Activated naive CD8-positive, alpha-beta T cell treated with anti-CD3 and anti-CD28 coated beads for 36 hours (primary cell): ENCODE measurements at regions not wholly inside any gene's neighbourhood (a gene's known extent, or its start where the extent isn't known, plus 50 kb on each side); places are given as distances from the start of the nearest gene placed in this dataset.
"Not testable (repeated sequence)": the region's sequence is repeated elsewhere in the genome, so short reads cannot be mapped to it uniquely, and the experiment has no call there.

Experiments used
- DNase-seq: peaks from one replicate; pipeline ENCODE4 v3.0.0; 2021
- H3K27ac Mint-ChIP-seq: one replicate; pipeline ENCODE4 v1.8.0; 2022; ENCODE audit warnings: mild to moderate bottlenecking, moderate library complexity, mixed read lengths
- H3K27me3 Mint-ChIP-seq: one replicate; pipeline ENCODE4 v1.8.0; 2022; ENCODE audit warnings: mild to moderate bottlenecking, mixed read lengths
- H3K36me3 Mint-ChIP-seq: one replicate; pipeline ENCODE4 v1.8.0; 2021; ENCODE audit warnings: mild to moderate bottlenecking, mixed read lengths
- H3K4me1 Mint-ChIP-seq: one replicate; pipeline ENCODE4 v1.8.0; 2021; ENCODE audit warnings: mixed read lengths
- H3K4me3 Mint-ChIP-seq: one replicate; pipeline ENCODE4 v1.8.0; 2022; ENCODE audit warnings: mild to moderate bottlenecking, moderate library complexity, mixed read lengths
- H3K9me3 Mint-ChIP-seq: one replicate; pipeline ENCODE4 v1.8.0; 2022; ENCODE audit warnings: mixed read lengths

DNA sequence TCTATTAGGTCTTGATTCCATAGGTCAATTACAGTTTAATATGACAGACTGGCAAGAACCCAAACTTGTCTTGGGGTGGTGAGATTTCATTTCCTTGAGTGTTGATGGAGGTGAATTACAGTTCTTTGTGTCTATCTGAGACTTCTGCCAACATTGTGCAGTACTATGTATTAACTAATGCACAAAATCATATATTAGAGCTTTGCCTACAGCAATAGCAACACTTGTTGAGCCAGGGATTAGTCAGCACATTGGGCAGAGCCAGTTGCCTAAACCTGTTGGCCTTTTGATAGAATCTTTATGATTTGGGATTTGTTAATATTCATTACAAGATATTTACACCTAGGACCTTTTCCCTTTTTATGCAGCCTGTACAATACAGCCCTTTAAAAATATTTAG lies 135.3 kb upstream of the CENPW start:
- no peaks in the 10 kb centered on the region for H3K4me1 Mint-ChIP-seq
- H3K27ac Mint-ChIP-seq: no peak overlapping the region
- no peak overlapping the region for H3K4me3 Mint-ChIP-seq
- no peak for DNase-seq
- no peaks in the 10 kb centered on the region for H3K27me3 Mint-ChIP-seq
- H3K9me3 Mint-ChIP-seq: no peaks in the 10 kb centered on the region
- peaks cover 3% of the 10 kb centered on the region for H3K36me3 Mint-ChIP-seq

DNA sequence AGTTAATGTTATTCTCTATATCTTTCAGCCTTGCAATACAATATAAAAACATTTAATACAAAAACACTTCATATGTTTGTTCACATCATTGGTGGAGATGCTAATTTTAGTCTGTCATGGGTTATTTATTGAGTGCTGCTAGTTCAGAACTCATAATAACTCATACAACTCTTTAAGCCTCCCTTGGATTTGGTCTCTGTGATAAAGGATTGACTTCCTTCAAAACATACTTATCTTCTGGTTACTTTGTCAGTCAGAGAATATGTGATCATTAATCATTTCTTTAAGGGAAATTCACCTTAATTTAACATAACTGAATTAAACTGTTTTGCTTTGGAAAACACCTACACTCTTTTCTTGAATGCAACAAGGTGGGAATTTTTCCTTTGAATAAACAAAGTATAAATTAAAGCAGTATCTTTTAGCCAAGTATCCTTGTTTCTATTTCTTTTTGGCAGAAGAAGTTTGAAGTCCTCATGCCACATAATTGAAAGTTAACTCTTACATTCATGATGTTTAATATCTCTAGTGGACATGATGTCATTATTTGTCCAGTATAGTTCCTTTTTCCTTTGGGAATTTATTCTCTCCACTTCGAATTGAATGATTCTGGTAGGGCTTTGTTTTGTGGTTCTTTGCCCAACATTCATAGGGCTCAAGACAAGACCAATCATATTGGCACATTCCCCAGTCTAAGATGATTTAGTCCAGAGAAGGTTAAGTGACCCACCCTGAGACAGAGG lies 133.2 kb upstream of the CENPW start:
- Mint-ChIP-seq H3K36me3 (no peaks in the 10 kb centered on the region), H3K4me3 (no peak overlapping the region), H3K27me3 (no peaks in the 10 kb centered on the region), H3K4me1 (no peaks in the 10 kb centered on the region), H3K9me3 (no peaks in the 10 kb centered on the region), H3K27ac (no peak overlapping the region)
- no peak for DNase-seq

DNA sequence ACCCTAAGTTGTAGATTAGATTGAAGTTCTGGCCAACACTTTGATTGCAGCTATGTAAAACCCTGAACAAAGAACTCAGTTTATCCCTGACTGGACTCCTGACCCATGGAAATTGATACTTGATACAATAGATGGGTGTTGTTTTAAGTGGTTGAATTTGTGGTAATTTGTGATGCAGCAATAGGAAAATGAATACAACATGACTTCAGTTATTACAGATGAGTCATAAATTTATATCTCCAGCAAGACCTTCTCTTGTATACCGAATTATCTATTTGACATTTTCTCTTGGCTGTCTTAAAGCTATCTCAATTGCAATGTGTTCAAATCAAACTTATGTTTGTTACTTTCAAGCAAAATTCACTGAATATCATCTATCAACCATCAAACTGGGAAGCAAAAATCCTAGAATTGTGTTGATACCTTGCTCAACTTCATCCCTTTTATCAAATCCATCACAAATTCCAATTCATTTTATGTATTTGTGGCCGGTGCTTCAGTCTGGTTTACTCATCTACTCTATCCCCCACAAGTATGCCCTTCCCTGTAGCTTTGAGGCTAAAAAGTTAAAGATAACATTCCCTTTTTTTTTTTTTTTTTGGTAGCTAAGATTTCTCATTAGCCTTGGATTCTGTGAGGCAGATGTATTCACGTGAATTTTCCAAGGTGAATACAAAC lies 129.4 kb upstream of the CENPW start:
- H3K9me3 Mint-ChIP-seq: no peaks in the 10 kb centered on the region
- no peak overlapping the region for H3K27ac Mint-ChIP-seq
- H3K36me3 Mint-ChIP-seq: no peaks in the 10 kb centered on the region
- H3K4me1 Mint-ChIP-seq: no peaks in the 10 kb centered on the region
- no peak for DNase-seq
- H3K4me3 Mint-ChIP-seq: no peak overlapping the region
- no peaks in the 10 kb centered on the region for H3K27me3 Mint-ChIP-seq

GRCh38 chr6:126217497-126217896 lies 122.4 kb upstream of the CENPW start:
- Mint-ChIP-seq H3K4me3 (no peak overlapping the region), H3K9me3 (peaks cover 3% of the 10 kb centered on the region)

GRCh38 chr6:126220901-126221300 lies 119.0 kb upstream of the CENPW start:
- not testable (repeated sequence) for H3K9me3 Mint-ChIP-seq, H3K27ac Mint-ChIP-seq, H3K36me3 Mint-ChIP-seq, DNase-seq, H3K27me3 Mint-ChIP-seq, H3K4me3 Mint-ChIP-seq, H3K4me1 Mint-ChIP-seq

More at GRCh38 chr6:126217497-126217896, 122.4 kb upstream of the CENPW start:
- DNase-seq: no peak
- H3K4me1 Mint-ChIP-seq: no peaks in the 10 kb centered on the region
- peaks cover 6% of the 10 kb centered on the region for H3K36me3 Mint-ChIP-seq
- H3K27me3 Mint-ChIP-seq: no peaks in the 10 kb centered on the region
- H3K27ac Mint-ChIP-seq: no peak overlapping the region

DNA sequence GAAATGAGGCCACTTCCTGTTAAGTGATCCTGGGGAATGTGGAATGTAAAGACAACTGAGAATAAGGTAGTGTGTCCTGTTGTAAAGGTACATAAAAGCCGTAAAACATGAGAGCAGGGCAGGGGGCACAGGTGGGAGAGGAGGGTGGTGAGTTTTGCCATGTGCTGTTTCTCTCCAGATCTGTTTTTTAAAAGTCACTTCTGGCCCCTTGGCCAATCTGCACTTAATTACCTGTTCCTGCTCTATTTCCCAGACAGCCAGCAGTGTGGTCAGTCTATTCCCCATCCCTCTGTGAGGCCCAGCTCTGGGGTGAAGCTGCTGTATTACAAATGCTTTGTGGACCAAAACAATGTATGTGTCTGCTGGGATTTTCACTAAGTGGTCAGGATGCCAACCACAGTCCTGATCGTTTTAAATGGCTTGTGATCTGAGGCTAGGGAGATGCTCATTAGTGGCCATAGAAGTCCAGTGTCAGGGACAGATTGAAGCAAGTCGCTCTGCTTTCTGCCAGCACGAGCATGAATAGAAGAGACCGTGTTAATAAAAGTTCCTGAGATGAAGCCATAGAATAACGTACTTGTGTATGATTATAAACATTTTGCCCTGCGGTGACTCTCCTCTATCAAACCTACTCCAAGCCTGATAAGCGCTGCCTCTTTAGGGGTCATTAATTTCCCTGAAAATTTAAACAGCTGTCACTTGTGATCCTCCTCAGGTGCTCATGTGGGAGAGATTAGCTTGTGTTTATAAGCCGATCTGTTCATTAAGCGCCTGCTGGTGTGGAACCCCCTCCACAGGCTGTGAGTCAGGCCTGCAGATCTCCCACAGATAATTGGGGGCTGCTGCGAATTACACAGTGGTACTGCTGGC lies 111.8 kb upstream of the CENPW start:
- peaks cover 2% of the 10 kb centered on the region for H3K36me3 Mint-ChIP-seq

GRCh38 chr6:126232671-126233070 lies 107.2 kb upstream of the CENPW start:
- no peak for DNase-seq
- no peaks in the 10 kb centered on the region for H3K27me3 Mint-ChIP-seq
- H3K27ac Mint-ChIP-seq: no peak overlapping the region
- no peaks in the 10 kb centered on the region for H3K9me3 Mint-ChIP-seq
- no peak overlapping the region for H3K4me3 Mint-ChIP-seq
- H3K4me1 Mint-ChIP-seq: no peaks in the 10 kb centered on the region
- H3K36me3 Mint-ChIP-seq: no peaks in the 10 kb centered on the region

More for the DNA sequence above, 111.8 kb upstream of the CENPW start:
- Mint-ChIP-seq H3K27ac (no peak overlapping the region), H3K9me3 (no peaks in the 10 kb centered on the region), H3K4me3 (no peak overlapping the region), H3K4me1 (no peaks in the 10 kb centered on the region), H3K27me3 (no peaks in the 10 kb centered on the region)
- DNase-seq: no peak

DNA sequence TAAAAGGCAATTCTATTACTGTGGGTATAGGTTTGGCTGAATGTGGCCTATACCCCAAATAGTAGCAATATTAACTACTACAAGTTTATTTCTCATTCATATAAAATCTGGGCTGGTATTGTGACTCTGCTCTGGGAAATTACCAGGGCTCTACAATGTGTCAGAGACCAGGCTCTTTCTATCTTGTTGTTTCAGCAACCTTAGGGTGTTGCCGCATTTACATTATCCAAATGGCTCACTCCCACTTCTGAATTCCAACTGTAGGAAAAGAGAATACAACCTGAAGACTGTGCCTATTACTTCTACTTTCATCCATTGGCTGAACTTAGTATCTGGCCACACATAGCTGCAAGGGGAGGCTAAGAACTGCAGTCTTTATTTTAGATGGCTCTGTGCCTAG lies 106.7 kb upstream of the CENPW start:
- no peaks in the 10 kb centered on the region for H3K27me3 Mint-ChIP-seq
- no peak overlapping the region for H3K27ac Mint-ChIP-seq
- peaks cover 2% of the 10 kb centered on the region for H3K36me3 Mint-ChIP-seq
- H3K4me1 Mint-ChIP-seq: no peaks in the 10 kb centered on the region
- no peaks in the 10 kb centered on the region for H3K9me3 Mint-ChIP-seq
- no peak for DNase-seq
- no peak overlapping the region for H3K4me3 Mint-ChIP-seq

DNA sequence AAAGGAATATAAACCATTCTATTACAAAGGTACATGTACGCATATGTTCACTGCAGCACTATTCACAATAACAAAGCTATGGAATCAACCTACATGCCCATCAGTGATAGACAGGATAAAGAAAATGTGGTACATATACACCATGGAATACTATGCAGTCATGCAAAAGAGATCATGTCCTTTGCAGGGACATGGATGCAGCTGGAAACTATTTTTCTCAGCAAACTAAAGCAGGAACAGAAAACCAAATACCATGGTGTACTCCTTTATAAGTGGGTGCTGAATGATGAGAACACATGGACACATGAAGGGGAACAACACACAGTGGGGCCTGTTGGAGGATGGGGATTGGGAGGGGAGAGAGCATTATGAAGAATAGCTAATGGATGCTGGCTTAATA lies 104.6 kb upstream of the CENPW start:
- no peak for DNase-seq
- no peak overlapping the region for H3K4me3 Mint-ChIP-seq
- no peaks in the 10 kb centered on the region for H3K27me3 Mint-ChIP-seq
- H3K36me3 Mint-ChIP-seq: peaks cover 10% of the 10 kb centered on the region
- peaks cover 4% of the 10 kb centered on the region for H3K9me3 Mint-ChIP-seq
- no peak overlapping the region for H3K27ac Mint-ChIP-seq
- no peaks in the 10 kb centered on the region for H3K4me1 Mint-ChIP-seq

GRCh38 chr6:126245077-126245476 lies 94.8 kb upstream of the CENPW start:
- DNase-seq: no peak
- Mint-ChIP-seq H3K4me3 (no peak overlapping the region), H3K27ac (no peak overlapping the region)

DNA sequence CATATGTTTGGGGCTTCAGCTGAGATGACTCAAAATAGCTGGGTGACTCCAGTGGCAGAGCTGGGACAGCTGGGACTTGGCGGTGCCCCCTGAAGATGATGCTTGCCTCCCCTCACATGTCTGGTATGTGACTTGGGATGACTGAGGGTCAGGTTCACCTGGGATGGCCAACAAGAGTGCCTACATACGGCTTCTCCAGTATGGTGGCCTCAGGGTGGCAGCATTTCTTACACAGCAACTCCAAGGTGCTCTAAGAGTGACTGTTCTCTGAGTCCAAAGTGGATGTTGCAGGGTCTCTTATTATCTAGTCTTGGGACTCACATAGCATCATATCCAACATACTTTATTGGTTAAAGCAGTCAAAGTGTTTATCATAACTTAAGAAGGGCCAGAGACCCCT lies 87.8 kb upstream of the CENPW start:
- Mint-ChIP-seq H3K27ac (no peak overlapping the region), H3K4me3 (no peak overlapping the region), H3K36me3 (no peaks in the 10 kb centered on the region), H3K4me1 (no peaks in the 10 kb centered on the region), H3K27me3 (no peaks in the 10 kb centered on the region), H3K9me3 (peaks cover 3% of the 10 kb centered on the region)
- DNase-seq: no peak

More at GRCh38 chr6:126245077-126245476, 94.8 kb upstream of the CENPW start:
- Mint-ChIP-seq H3K9me3 (peaks cover 3% of the 10 kb centered on the region), H3K4me1 (no peaks in the 10 kb centered on the region), H3K27me3 (no peaks in the 10 kb centered on the region), H3K36me3 (peaks cover 7% of the 10 kb centered on the region)

GRCh38 chr6:126253431-126253830 lies 86.5 kb upstream of the CENPW start:
- H3K4me3 Mint-ChIP-seq: no peak overlapping the region
- H3K27ac Mint-ChIP-seq: no peak overlapping the region
- H3K4me1 Mint-ChIP-seq: no peaks in the 10 kb centered on the region
- DNase-seq: no peak
- peaks cover 7% of the 10 kb centered on the region for H3K36me3 Mint-ChIP-seq
- H3K9me3 Mint-ChIP-seq: peaks cover 4% of the 10 kb centered on the region
- H3K27me3 Mint-ChIP-seq: no peaks in the 10 kb centered on the region

DNA sequence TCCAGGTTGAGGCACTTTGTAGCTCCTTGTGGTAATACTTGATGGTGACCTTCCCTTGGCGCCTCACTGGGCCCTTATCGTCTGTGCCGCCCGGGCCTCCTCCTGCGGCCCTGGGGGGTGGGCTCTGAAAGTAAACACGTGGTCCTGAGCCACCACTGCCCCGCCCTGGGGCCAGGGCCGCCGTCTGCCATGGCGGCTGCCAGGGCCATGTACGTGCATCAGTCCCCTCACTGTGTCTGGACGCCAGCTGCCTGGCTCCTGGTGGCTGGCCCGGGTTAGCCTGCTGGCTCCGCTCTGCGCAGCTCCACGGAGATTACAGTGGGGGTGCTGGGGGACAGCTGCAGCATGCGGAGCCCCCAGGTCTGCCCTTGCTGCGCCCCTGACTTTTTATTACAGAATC lies 81.8 kb upstream of the CENPW start:
- Mint-ChIP-seq H3K4me1 (no peaks in the 10 kb centered on the region), H3K9me3 (peaks cover 26% of the 10 kb centered on the region), H3K36me3 (peaks cover 22% of the 10 kb centered on the region), H3K27ac (no peak overlapping the region), H3K27me3 (no peaks in the 10 kb centered on the region), H3K4me3 (no peak overlapping the region)
- DNase-seq: no peak

- H3K9me3 Mint-ChIP-seq: peaks cover 24% of the 10 kb centered on the region
- H3K36me3 Mint-ChIP-seq: peaks cover 22% of the 10 kb centered on the region
- no peaks in the 10 kb centered on the region for H3K27me3 Mint-ChIP-seq
- DNase-seq: no peak
- H3K27ac Mint-ChIP-seq: no peak overlapping the region
- no peak overlapping the region for H3K4me3 Mint-ChIP-seq
- H3K4me1 Mint-ChIP-seq: no peaks in the 10 kb centered on the region
These were observed 78.0 kb upstream of the CENPW start for GRCh38 chr6:126261792-126262421.

DNA sequence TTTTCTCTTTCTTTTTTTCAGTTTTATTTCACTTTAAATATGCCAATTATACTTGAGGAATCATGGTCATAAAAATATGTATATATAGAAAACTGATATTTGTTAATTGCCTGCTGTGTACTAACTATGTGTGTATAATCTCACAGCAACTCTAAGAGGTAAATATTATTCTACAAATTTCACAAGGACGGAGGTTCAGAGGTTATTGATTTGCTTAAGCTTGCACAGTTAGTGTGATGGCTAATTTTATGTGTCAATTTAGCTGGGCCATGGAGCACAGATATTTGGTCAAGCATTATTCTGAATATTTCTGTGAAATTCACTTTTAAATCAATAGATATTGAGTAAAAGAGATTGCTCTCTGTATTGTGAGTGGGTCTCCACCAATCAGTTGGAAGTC lies 75.7 kb upstream of the CENPW start:
- Mint-ChIP-seq H3K36me3 (peaks cover 12% of the 10 kb centered on the region), H3K4me1 (no peaks in the 10 kb centered on the region), H3K27me3 (no peaks in the 10 kb centered on the region), H3K27ac (no peak overlapping the region), H3K4me3 (no peak overlapping the region), H3K9me3 (peaks cover 19% of the 10 kb centered on the region)
- DNase-seq: no peak
